CD4-positive, alpha-beta T cell treated with Interleukin-17A for 4 hours (primary cell): ENCODE measurements at regions not wholly inside any gene's neighbourhood (a gene's known extent, or its start where the extent isn't known, plus 50 kb on each side); places are given as distances from the start of the nearest gene placed in this dataset.

Experiments used
- DNase-seq: peaks from one replicate; pipeline ENCODE4 v3.0.0-alpha.2; 2020; ENCODE audit warnings: mixed read lengths

DNA sequence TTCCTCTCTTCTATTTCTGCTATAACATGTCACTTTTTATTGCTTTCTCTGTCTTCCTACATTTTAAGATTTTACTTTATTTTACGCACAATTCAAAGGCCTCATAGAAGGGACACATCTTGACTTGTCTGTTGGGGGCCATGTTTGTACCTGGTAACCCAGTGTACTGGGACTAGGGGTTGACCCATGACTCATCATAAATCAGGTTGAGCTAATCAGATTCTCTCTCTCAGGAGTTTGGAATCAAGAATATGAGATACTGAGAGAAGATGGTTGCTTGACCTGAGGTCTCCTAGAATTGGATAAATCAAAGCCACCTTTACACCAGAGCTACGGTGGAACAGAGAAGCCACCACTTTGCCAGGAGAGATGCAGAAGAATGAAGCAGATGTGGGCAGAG, 153.0 kb downstream of the UXS1 start:
- no peak for DNase-seq

DNA sequence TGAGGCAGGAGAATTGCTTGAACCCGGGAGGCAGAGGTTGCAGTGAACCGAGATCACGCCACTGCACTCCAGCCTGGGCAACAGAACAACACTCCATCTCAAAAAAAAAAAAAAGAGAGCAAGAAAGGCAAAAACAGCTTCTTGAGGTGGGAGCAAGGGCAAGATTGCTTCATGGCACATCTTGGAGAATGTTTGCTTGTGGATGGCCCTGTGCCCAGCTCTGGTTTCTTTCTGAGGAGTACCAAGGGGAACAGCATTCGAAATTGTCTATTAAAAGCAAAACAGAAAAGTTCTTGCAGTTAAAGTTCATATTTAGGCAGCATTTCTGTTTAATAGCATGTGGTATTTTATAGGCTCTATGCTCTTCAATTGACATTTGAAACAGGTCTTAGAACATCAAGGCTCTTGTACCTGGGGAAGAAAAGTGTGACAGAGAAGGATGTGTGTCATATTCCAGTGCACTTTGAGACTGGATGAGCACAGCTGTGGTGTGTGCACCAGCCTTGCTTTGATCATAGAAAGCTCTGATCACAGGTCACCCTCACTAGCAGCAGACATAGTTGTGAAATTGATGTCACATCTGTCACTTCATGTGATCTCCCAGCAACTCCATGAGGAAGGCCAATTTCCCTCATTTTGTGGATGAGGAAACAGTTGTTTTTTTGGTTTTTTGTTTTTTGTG, 154.3 kb downstream of the UXS1 start:
- DNase-seq: no peak

DNA sequence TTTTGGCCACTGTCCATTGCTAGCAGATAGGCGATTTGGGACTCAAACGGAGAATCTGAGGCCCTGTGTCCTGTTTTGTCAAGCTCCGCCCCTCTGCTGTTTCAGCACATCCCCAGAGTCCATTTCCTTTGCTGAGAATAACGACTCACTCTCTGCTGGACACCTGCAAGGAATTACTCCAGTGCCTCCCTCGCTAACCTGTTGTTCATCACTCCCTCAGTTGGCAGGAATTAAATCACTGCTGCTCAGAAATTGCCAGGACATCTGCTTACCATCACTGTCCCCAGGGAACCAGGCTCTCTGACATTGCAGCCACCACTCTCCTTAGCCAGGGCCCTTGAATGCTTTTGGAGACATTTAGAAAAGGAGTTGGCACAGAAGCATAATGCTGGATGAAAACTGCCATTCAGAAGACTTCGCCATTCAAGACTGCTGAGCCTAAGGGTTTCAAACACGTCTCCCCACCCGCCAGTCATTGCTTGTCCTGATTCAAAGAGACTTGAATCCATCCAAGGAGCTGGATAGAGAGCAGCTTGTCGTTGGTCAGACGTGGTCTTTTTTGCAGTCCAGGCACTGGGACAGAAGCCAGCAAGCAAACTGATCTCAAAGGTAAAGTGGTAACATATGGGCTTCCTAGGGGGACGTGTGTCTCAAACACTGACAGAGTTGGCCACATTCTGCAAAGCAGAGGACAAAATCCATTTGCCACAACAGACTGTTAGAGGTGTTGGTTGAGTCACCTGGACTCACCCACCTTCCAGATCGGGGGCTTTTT, 155.3 kb downstream of the UXS1 start:
- DNase-seq: no peak

DNA sequence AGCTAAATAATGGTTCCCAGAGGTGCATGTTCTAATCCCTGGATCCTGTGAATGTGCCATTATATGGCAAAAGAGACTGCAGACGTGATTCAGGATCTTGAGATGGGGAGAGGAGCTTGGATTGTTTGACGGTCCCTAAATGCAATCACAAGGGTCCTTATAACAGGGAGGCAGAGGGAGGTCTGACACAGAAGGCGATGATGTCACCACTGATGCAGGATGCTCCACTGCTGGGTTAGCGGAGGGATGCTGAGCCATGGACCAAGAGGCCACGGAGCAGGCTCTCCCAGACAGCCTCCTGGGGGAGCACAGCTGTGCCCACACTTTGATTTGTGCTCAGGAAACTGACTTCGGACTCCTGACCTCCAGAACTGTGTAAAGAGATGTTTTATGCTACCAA, 156.2 kb downstream of the UXS1 start:
- no peak for DNase-seq

DNA sequence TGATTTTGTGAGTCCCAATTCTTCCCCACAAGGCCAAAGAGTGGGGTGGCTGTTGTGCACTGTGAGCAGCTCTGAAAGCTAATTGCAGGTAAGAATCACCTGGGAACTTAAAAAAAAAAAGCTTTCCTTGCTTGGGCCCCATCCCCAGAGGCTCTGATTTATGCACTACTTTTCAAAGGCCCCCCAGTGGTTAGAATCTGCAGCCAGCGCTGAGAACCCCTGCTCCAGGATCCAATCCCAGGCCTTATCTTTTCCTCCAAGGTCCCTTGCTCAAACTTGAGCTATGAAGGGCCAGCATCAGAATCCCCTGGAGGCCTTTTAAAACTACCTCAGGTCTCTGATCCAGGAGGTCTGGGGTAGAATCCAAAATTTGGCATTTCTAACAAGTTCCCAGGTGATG, 156.8 kb downstream of the UXS1 start:
- DNase-seq: no peak

DNA sequence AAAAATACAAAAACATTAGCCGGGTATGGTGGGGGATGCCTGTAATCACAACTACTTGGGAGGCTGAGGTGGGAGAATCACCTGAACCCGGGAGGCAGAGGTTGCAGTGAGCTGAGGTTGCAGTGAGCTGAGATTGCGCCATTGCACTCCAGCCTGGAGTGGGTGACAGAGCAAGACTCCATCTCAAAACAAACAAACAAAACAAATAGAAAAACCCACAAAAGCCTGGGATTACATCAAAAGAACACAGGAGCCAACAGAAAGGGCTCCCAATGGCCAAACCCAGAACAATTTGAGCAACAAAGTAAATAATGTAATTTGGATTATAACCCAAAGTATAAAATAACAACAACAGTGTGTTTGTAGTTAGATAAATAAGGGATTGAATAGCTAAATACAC, 159.8 kb downstream of the UXS1 start:
- no peak for DNase-seq

DNA sequence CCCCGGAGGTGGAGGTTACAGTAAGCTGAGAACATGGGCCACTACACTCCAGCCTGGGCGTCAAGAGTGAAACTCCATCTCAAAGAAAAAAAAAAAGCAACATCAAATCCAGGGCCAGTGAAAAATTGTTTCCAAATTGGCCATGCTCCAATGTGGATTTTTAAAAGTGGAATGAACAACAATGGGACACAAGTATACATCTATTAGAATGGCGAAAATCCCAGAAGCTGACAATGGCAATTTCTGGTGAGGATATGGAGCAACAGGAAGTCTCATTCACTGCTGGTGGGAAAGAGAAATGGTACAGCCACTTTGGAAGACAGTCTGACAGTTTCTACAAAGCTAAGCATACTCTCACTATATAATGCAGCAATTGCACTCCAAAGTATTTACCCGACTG, 161.4 kb downstream of the UXS1 start:
- no peak for DNase-seq

DNA sequence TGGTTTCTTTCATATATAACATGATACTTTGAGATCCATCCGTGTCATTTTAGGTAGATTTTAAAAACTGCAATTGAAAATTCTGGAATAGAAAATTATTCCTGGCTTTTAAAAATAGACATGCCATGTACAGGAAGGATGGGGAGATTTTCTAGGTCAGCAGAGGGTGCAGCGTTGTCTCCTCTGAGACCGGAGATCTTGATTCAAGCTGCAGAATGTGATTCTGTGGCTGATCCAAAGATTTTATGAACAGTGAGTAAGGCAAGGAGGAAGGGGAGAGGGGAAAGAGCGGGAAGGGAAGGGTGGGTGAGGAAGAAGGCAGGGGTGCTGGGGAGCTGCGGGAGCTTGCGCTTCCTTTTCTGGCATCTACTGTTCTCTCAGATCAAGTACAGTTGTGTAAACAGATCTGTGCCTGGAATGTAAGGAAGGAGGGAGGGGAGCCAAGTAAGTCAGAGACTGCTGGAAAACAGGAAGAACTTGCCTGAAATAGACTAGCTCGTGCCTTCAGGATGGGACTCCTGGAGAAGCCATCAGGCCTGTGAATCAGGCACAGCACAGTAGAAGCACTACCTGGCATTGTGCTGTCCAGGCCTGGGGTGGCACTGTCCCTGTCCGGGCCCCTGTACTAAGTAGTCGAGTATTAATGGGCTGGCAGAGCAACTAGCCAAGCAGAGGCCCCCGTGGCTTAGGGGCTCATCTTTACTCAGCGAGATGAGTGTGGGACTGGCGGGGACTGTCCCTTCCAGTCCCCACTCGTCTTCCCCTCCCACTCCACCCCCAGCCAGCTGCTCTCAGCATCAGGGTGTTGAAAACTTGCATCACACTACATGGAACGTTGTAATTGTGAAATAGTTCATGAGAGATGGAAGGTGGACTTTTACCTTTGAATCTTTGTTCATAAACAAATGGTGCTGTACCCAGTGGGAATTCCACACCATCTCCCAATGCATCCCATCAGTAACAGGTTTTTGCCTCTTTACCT, 163.5 kb downstream of the UXS1 start:
- DNase-seq: no peak

DNA sequence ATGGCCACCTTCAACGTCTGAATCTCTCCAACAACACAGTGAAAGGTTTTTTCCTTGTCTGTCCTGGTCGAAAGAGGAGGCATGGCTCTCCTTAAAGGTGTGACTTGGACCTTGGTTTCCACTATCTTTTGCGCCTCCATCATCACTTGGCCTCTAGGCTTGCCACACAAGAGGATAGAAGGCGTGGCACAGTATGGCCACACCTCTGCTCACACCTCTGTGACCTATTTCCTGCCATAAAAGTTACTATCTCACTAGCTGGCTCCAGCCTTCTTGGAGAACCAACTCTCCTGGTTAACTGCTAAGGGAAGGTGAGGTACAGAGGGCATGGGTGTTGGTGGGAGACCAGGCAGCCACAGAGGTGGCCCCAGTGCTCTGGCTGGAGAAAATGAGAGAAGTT, 165.9 kb downstream of the UXS1 start:
- no peak for DNase-seq

DNA sequence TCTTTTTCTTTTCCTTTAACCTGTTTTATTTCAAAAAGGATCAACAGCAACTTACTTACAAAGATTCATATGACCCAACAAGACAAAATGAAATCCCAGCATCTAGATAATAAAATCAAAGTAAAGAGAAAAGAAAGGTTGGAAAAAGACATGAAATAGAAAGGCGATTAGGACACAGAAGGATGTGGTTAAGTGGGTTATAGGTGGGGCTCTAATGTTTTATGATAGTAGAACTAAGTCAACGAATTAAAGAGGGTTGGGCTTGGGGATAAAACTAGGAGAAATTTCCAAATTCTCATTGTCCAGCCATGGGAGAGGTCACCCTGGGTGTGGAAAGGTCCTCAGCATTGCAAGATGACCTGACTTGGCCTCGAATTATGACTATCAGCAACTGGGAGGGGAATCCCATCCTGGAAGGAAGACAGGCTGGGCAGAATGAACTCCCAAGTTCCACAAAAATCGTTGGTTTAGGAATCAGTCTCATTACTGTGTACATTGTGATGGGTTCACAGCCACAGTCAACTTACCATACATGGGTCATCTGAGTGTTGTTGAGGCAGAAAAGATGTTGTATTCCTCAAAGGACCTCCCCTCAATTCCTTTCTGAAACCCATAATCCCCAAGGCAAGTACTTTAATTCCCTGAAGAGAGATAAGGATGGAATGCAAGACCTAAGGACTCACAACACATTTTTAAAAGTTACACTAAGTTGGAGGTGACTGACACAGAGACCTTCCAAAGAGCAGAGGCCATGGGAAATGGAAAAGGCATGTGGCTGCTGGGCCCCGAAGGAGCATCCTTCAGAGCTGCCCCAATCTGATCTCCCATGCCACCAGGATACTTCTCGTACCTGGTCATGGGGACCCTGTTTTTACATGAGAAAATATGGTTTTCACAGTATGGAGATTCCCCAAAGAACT, 167.6 kb downstream of the UXS1 start:
- DNase-seq: no peak

DNA sequence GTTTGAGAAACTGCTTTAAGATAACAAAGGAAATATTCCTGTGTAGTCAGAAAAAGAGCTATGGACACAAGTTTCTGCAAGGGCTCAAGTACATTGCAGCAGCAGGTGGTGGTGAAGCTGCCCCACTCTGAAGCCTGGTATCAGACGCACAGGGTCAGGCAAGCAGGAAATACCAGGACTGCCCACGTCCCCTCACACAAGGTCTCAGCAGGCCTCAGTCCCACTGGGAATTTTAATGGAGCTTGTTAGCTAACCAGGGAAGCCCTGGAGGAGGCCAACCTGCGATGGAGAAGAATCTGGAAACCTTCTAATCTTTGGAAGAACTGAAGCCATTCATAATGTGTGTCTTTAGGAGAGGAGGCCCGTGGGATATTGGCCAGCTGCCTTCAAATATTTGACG, 168.3 kb downstream of the UXS1 start:
- DNase-seq: no peak

DNA sequence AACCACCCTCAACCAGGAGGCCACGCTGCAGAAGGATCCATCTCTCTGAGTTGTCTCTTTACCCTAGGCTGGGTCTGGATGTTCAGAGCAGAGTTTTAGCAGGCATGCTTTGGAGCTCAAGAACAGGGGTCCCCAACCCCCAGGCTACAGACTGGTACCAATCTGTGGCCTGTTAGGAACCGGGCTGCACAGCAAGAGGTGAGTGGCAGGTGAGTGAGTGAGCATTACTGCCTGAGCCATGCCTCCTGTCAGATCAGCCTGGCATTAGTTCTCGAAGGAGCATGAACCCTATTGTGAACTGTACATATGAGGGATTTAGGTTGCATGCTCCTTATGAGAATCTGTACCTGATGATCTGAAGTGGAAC, 172.5 kb downstream of the UXS1 start:
- no peak for DNase-seq

DNA sequence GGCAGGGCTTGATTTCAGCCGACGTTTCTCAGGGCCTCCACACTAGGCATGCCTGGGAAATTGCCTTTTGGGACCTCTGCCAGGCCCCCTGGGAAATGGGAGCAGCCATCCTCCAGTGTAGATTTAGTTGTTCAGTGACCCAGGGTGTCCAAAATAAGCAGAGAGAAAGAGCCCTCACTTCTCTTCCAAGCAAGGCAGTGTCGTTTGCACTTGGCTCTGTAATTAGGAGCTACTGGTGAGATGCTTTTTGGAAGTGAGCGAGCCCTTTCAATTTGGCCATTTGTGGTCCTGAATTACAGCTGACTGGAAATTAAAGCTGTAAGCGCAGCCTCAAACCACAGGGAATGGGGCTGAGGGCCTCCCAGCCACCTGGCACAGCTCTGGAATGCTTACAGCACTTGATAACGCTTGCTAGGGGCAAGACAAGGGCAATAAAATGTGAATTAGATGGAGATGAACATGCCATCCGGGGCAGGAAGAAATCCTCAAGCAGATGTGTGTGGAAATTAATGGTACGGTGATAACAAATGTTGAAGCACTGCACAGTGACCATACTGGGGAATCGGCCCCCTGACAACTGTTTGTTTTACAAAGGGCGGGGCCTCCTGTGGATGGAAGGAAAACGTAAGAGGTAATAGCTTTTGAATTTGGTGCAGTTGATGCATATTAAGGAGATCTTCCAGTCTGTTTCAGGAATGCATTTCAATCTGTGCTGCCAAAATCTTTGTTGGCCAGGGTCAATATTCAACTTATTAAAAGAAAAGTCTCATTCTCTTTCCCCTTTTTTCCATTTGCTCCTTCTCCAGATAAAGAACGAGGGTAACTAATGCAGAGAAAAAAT, 173.1 kb downstream of the UXS1 start:
- no peak for DNase-seq

DNA sequence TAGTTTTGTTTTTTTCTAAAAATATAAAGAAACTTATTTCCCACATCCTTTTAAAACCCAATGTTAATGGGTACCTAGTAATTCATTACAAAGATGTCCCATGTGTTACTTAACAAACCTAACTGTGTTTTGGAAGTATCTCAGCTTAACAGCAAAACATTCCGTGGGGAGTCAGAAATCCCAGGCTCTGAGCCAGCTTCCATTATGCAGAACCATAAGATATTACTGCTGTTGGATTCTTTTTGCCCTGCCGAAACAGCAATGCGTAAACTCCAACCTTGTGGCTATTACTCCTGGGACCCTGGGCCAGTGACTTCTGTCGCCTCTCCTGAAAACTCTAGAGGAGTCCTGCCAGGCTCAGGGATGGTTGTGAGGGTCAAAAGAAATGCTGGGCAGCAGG, 174.1 kb downstream of the UXS1 start:
- no peak for DNase-seq

DNA sequence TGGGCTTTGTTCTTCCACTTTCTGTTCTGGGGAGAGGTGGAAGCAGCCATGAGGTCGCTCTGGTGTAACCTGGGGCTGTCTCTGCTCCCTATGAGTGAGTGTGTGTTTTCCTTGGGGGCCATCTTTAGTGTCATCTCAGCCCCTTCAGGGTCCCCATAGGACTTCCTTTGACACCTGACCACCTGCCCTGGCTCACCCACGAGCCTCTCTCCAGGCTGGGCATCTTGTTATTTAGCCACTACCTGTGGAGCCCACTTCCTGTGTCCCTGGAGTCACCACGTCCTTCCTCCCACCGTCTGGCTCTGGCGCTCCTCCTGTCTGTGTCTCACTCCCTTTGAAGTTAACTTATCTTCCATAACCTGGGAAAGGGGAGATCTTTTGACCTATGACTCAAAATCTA, 176.0 kb downstream of the UXS1 start:
- DNase-seq: no peak

DNA sequence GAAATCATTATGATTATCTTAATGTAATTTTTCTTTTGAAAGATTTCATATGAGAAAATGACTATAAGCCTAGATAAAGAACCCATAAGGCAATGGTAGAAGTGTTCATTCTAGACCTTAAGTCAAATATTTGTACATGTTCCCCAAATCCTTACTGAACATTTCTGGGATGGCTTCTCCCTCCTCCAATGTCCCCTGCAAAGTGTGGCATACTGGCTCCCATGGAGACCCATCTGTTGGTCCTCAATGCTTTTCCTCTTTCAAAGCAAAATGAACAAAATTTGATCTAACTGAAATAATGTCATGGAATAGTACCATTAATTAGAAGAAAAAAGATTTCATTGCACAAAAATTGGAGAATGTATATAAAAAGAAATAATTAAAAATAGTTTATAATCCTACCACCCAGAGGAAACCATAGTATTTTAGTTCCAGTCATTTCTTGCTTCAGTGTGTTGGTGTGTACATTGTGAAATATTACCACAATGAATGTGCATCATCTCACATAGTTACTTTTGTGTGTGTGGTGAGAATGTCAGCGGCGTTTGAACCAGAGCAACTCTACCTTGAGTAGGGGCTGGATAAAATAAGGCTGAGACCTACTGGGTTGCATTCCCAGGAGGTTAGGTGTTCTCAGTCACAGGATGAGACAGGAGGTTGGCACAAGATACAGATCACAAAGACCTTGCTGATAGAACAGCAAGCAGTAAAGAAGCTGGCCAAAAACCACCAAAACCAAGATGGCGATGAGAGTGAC, 181.3 kb downstream of the UXS1 start:
- DNase-seq: no peak

DNA sequence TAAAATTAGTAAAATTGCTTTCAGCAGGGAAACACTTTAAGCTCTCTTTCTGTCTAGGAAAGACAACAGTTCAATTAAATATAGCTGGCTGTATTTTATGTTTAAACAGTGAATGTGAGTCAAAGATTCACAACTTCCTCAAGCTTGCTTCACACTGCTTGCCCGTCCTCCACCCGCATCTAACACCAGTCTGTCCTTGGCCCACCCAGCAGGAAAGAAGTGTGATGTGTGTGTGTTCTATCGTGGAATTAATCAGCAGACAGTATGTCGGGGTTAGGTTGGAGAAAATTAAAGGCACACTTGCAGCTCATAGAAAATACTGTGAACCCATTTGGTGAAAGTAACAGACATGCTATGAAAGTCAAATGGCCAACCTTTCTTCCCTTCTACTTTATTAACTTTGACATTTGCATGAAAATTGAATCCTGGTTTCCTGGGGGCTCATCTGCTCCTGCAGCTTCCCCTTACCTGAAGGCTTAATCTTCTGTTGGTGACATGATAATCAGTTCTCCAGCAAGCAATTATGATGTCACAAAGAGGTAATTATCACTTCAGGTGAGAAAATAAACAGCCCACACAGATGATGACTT, 182.0 kb downstream of the UXS1 start:
- no peak for DNase-seq

DNA sequence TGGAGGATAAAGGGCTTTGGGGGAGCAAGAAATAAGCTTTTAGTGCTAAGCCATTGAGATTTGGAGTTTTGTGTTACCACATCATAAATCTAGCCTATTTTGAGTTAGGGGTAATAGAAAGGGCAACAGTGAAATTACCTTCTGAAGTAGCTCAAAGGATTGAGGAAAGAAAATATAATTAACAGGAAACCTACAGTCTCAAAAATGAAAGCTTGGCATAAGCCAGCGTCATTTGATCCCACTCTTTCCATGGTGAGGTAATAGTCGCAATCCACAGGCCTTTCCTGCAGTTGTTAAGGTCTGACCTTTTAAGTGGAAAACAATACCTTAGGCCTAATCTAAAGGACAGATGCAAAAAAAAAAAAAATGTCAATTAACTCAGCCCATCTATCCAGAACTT, 182.7 kb downstream of the UXS1 start:
- no peak for DNase-seq

DNA sequence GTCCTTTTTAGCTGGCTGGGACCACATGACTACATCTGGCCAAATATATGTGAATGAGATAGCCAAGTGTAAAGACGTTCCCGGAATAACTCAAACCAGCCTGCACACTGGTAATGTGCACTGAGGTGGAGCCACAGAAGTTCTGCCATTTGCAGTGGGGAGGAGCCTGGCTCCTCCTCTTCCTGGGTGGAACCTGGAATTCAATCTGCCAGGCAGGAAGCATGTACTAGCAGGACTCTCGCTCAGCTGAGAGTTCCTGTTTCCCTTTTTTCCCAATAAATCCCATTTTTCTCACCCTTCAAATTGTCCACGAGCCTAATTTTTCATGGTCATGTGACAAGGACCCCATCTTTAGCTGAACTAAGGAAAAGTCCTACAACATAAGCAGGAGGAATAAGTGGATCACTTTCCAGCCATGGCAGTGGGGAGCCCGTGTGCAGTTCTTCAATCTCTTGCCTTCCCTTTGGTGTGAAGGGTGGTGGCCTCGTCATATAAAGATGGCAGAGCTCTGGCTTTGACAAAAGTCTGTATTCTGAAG, 183.2 kb downstream of the UXS1 start:
- no peak for DNase-seq

DNA sequence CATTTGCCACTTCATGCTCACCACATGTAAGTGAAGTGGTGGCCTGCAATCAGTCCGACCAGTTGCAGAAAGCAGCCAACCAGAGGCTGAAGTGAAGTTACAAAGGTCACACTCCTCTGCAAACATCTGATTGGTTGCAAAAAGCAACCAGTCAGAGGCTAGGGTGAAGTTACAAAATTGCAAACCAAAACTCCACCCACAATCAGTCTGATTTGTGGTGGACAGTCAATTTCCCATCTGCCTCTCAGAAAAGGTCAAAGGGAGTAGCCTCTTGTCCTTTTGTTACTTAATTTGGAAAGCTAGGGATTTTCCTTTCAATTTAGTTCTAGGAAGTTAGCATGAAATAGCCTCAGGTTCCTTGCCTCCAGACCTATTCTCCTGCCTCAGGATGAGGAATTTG, 185.0 kb downstream of the UXS1 start:
- DNase-seq: no peak
